ENCODE measurements at regions not wholly inside any gene's neighbourhood (a gene's known extent, or its start where the extent isn't known, plus 50 kb on each side); places are given as distances from the start of the nearest gene placed in this dataset.
"Not testable (repeated sequence)": the region's sequence is repeated elsewhere in the genome, so short reads cannot be mapped to it uniquely, and the experiment has no call there.

DNA sequence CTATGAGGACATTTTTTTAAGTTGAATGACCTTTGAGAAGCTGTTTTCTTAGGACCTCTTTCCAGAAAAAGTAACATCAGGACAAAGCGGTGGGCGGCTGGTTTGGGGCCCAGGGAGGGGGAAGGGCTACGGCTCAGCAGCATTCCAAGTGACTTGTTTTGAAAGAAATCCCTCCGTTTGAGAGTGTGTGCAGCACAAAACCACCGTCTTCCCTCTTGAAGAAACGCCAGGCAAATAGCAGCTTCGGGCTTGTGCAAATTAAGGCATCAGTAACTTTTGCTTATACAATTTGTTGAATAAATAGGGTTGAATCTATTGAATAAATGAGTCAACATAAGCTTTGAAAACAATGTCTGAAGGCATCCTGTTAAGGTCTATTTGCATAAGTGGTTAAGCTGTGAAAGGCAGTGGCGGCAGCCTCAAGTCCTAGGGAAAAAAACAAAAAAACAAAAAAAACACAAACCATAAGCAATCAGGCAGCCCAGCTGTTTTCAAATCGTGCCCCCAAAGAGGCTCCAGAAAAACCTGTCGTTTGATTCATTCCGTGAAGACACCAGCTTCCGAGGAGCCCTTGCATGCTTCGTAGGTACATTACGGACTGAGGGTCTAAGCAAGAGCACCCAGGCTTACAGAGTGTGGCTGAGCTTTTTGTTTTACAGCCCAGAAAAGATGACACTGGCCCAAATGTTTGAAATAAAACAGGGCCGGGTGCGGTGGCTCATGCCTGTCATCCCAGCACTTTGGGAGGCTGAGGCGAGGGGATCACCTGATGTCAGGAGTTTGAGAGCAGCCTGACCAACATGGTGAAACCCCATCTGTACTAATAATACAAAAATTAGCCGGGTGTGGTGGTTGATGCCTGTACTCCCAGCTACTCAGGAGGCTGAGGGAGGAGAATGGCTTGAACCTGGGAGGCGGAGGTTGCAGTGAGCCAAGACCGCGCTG lies 103.7 kb downstream of the CRLF2 start:
- Mint-ChIP-seq H3K9me3 (peaks cover 7 to 15% of the 10 kb centered on the region in 2 donors), H3K27me3 (peaks cover 68% of the 10 kb centered on the region), H3K4me3 (no peak overlapping the region), H3K4me1 (peaks cover 12% of the 10 kb centered on the region), H3K27ac (no peak overlapping the region)
- ATAC-seq (no peak), DNase-seq (no peak)

DNA sequence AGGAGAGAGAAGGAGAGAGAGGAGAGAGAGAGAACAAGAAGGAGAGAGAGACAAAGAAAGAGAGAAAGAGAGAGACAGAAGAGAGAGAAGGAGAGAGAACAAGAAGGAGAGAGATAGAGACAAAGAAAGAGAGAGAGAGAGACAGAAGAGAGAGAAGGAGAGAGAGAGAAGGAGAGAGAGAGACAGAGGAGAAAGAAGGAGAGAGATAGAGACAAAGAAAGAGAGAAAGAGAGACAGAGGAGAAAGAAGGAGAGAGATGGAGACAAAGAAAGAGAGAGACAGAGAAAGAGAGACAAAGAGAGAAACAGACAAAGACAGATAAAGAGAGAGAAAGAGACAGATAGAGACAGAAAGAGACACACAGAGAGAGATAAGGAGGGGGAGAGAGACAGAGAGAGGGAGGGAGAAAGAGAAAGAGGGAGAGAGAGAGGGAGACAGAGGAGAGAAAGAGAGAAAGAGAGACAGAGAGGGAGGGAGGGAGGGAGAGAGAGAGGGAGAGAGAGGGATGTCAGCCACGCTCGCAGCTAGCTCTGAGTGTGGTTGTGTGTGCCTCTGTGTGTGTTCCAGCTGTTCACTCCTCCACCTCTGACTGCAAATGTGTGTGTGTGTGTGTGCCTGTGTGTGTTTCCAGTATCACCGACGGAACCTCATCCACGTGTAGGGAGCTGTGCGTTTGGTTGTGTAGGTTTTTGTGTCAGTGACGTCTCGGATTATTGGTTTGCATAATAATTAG lies 105.8 kb downstream of the CRLF2 start:
- DNase-seq (no peak), ATAC-seq (peak; percentile 35)
- peaks cover 52% of the 10 kb centered on the region for H3K27me3 Mint-ChIP-seq
- peaks cover 6% of the 10 kb centered on the region for H3K4me1 Mint-ChIP-seq
- H3K9me3 Mint-ChIP-seq, result peaks cover 7 to 15% of the 10 kb centered on the region in 2 donors
- no peak overlapping the region for H3K4me3 Mint-ChIP-seq
- peak overlapping the region in 1 of 2 donors; percentile 52 for H3K27ac Mint-ChIP-seq

DNA sequence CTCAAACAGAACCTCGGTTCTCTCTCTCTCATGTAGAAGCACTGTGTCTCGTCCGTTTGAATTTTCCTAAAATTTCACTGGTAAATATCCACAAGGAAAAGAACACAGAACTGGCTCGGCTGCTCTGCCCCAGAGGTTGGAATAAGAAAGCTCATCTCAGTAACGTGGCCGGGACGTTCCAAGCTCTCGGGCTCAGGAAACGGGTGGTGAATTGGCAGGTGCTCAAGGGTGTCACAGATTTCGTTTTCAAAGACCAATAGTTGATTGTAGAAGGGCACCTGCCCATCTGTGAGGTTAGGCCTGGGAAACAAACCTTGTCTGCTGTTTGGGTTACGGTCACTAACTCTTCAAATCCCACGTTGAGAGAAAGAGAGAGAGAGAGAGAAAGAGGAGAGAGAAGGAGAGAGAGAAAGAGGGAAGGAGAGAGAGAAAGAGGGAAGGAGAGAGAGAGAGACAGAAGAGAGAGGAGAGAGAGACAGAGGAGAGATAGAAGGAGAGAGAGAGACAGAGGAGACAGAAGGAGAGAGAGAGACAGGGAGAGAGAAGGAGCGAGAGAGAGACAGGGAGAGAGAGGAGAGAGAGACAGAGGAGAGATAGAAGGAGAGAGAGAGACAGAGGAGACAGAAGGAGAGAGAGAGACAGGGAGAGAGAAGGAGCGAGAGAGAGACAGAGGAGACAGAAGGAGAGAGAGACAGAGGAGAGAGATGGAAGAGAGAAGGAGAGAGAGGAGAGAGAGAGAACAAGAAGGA lies 106.6 kb downstream of the CRLF2 start:
- DNase-seq (no peak), ATAC-seq (no peak)
- Mint-ChIP-seq H3K4me1 (no peaks in the 10 kb centered on the region), H3K4me3 (no peak overlapping the region), H3K27me3 (peaks cover 44% of the 10 kb centered on the region), H3K27ac (peak overlapping the region in 1 of 2 donors; percentile 26), H3K9me3 (peaks cover 6 to 12% of the 10 kb centered on the region in 2 donors)

DNA sequence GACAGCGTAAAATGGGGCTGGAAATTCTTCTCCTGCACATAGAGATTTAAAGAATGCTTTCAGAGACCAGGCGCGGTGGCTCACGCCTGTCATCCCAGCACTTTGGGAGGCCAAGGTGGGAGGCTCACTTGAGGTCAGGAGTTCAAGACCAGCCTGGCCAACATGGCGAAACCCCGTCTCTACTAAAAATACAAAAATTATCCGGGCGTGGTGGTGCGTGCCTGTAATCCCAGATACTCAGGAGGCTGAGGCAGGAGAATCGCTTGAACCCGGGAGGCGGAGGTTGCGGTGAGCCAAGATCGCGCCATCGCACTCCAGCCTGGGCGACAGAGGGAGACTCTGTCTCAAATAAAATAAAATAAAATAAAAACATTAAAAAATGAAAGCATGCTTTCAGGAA lies 107.4 kb downstream of the CRLF2 start:
- H3K27me3 Mint-ChIP-seq, result peaks cover 45% of the 10 kb centered on the region
- H3K4me1 Mint-ChIP-seq, H3K4me3 Mint-ChIP-seq, H3K9me3 Mint-ChIP-seq, ATAC-seq, H3K27ac Mint-ChIP-seq, DNase-seq: not testable (repeated sequence)

DNA sequence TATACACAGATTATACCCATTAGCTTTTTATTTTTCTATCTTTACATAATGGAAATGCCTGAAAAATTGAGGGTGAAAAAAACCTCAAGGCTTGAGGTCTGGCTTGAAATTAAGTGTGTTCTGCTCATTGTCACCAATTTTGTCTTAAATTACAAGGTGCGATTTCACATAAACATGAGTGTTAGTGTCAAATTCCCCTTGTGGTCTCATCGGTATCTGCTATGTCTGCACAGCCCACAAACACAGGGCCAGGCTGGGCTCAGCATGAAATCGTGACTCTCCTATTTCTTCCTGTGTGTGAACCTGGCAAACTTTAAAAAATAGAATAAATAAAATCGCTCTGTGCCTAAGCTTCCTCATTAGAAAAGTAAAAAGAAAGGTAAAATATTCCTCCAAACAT lies 109.1 kb downstream of the CRLF2 start:
- Mint-ChIP-seq H3K27ac (no peak overlapping the region), H3K27me3 (peaks cover 44% of the 10 kb centered on the region), H3K9me3 (no peaks in the 10 kb centered on the region), H3K4me3 (no peak overlapping the region), H3K4me1 (no peaks in the 10 kb centered on the region)
- no peak for ATAC-seq
- no peak for DNase-seq

DNA sequence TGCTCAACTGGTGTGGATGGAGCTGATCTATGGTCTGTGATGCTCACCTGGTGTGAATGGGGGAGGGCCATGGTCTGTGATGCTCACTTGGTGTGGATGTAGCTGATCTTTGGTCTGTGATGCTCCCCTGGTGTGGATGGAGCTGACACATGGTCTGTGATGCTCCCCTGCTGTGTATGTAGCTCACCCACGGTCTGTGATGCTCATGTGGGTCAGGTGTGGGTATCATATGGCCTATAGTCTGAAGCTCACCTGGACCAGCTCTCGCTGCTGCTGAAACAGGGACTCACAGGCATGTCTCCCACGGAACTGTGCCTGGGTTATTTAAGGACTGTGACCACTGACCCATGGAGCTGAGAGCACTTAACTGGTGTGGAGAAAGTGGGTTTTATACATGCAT lies 109.7 kb downstream of the CRLF2 start:
- no peaks in the 10 kb centered on the region for H3K4me1 Mint-ChIP-seq
- no peak overlapping the region for H3K27ac Mint-ChIP-seq
- no peak for DNase-seq
- H3K27me3 Mint-ChIP-seq, result peaks cover 42% of the 10 kb centered on the region
- no peak for ATAC-seq
- H3K4me3 Mint-ChIP-seq, result no peak overlapping the region
- no peaks in the 10 kb centered on the region for H3K9me3 Mint-ChIP-seq

DNA sequence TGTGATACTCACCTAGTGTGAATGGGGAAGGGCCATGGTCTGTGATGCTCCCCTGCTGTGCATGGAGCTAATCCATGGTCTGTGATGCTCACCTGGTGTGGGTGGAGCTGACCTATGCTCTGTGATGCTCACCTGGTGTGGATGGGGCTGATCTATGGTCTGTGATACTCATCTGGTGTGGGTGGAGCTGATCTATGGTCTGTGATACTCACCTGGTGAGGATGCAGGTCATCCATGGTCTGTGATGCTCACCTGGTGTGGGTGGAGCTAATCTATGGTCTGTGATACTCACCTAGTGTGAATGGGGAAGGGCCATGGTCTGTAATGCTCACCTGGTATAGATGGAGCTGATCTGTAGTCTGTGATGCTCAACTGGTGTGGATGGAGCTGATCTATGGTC lies 110.2 kb downstream of the CRLF2 start:
- not testable (repeated sequence) for H3K4me3 Mint-ChIP-seq, H3K27ac Mint-ChIP-seq, DNase-seq, H3K9me3 Mint-ChIP-seq, H3K4me1 Mint-ChIP-seq, ATAC-seq
- H3K27me3 Mint-ChIP-seq, result peaks cover 40% of the 10 kb centered on the region

DNA sequence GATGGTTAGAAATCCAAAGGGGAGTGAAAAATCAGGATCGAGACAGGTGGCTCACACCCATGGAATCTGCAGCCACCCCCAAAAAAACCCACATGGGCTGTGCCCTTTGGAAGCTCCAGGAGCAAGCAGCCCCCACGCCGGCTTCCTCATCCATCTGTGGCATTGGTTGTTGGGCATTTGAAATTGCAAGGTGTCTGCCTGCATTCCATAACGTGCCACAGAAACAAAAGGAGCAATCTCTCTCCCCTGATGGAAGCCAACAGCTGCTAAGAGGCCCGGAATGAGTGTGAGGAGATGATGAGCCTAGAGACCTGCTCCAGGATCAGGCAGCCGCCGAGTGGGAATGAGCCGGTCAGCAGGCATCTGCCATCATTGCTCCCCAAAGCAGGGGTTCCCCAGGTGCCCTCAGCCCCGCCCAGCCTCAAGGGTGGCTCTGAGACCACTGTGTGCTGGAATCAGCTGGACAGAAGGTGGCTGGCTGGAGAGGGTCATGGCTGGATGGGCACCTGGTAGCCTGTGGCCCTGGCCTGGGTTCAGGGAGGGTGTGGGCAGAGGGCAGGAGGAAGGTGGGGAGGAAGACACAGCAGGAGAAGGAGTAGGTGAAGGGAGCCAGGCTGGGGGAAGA lies 113.2 kb downstream of the CRLF2 start:
- no peak overlapping the region for H3K4me3 Mint-ChIP-seq
- H3K9me3 Mint-ChIP-seq, result peaks cover 7 to 9% of the 10 kb centered on the region in 2 donors
- no peaks in the 10 kb centered on the region for H3K4me1 Mint-ChIP-seq
- peaks cover 22% of the 10 kb centered on the region for H3K27me3 Mint-ChIP-seq
- no peak for ATAC-seq
- no peak for DNase-seq
- no peak overlapping the region for H3K27ac Mint-ChIP-seq

DNA sequence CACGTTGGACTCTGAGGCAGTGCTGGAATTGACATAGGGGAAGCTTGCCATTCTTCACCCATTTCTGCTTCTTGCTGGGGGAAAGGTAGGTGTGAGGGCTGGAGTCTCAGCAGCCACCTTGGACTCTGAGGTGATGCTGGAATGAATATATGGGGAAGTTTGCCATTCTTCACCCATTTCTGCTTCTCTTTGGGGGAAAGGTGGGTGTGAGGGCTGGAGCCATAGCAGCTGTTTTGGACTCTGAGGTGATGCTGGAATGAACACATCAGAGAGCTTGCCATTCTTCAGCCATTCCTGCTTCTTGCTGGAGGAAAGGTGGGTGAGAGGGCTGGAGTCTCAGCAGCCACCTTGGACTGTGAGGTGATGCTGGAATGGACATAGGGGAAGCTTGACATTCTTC lies 115.1 kb downstream of the CRLF2 start:
- ATAC-seq, result no peak
- H3K4me3 Mint-ChIP-seq, result no peak overlapping the region
- H3K9me3 Mint-ChIP-seq, result peaks cover 7 to 9% of the 10 kb centered on the region in 2 donors
- no peak for DNase-seq
- peaks cover 11% of the 10 kb centered on the region for H3K4me1 Mint-ChIP-seq
- peaks cover 22% of the 10 kb centered on the region for H3K27me3 Mint-ChIP-seq
- no peak overlapping the region for H3K27ac Mint-ChIP-seq

DNA sequence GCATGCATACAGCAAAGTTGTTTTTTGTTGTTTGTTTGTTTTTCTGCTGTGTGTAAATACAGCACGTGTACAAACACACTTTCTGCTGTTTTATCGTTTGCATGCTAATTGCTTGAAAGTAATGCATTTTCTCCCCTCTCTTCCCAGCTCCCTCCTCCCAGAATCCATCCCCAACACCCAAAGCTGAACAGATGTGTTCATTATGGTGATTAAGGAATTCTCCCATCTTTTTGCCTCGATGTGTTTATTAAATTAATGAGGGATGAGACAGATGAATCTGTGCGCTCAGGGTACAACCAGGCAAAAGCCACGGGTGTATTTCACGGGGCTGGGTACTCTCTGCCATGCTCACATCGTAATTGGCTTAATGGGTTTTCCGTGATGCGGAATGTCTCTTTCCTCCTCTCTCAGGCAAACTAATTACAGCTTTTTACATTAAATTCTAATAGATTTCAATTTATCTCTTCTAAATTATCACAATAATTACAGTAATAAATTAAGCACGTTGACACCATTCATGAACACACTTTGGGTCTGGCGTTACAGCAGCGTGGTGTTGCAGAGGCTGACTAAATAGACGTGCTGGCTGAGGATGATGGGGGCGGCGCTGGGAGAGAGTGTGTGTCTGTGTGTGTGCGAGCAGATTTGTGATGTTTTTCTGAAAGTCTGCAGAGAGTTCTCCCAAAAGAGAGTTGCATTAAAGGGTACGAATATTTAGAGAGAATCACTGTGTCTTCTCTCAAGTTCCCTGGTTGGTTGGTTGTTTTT lies 117.7 kb downstream of the CRLF2 start:
- Mint-ChIP-seq H3K4me3 (no peak overlapping the region), H3K27me3 (peaks cover 13% of the 10 kb centered on the region), H3K4me1 (peaks cover 11% of the 10 kb centered on the region), H3K9me3 (peaks cover 7 to 9% of the 10 kb centered on the region in 2 donors), H3K27ac (no peak overlapping the region)
- ATAC-seq (no peak), DNase-seq (no peak)

DNA sequence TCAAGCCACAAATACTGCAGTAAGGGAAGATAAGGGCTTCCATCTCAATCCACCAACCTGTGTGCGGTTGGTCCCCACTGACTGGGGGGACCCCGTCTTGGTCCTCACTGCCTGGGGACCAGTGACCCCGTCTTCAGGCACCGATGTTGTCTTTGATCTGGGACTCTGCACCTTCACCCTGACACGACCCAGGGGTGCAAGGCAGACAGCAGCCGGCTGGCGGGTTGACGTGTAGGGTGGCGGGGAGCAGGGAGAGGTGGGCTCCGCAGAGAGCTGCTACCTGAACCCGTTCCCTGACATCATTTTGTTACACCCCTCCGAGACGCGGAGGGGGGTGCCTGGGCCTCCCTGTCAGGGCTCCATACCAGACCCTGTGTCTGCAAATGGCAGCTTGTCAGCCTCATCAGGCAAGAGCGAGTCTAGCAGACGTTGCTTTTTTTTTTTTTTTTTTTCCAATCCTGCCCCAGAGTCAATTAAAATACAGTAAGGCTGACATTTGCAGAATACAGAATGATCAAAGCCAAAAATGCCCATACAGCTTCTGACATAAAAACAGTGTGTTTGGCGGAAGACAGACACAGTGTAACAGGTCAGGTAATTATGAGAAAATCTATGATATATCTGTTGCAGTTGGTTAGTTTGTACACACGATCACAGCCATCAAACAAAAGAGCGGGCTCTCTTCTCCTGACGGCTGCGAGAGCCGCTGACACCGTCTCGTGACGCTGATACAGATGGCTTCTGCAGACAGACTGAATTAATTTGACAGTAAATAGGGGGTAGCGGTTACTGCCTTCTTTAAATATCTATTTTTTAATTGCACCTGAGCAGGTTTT lies 118.6 kb downstream of the CRLF2 start:
- peak; percentile 20 to 22 for DNase-seq
- H3K4me3 Mint-ChIP-seq, result peak overlapping the region; percentile 73 to 82
- ATAC-seq, result peak; percentile 62
- H3K27me3 Mint-ChIP-seq, result peaks cover 3% of the 10 kb centered on the region
- H3K9me3 Mint-ChIP-seq, result peaks cover 7 to 9% of the 10 kb centered on the region in 2 donors
- H3K4me1 Mint-ChIP-seq, result peaks cover 11% of the 10 kb centered on the region
- H3K27ac Mint-ChIP-seq, result peak overlapping the region; percentile 83 to 96

DNA sequence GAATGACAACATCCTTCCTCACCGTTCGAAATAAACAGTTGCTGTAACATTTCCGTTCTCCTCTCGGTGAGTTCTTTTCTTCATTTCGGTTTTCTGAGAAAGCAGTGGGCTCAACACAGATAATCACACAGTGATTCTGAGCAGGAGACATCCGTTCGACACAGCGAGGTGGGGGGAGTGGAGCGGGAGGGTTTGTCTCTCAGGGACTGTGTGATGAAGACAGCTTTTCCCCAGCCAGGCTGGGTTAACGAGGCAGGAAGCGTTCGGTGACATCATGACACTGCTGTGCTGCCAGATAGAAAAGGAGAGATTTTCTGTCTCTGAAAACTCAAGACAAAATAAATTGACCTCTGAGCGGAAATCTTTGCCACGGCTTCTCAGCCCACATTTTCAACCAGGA lies 119.3 kb downstream of the CRLF2 start:
- peaks cover 11% of the 10 kb centered on the region for H3K4me1 Mint-ChIP-seq
- H3K9me3 Mint-ChIP-seq, result peaks cover 7 to 9% of the 10 kb centered on the region in 2 donors
- peak overlapping the region; percentile 73 to 82 for H3K4me3 Mint-ChIP-seq
- DNase-seq (peak; percentile 16 to 71), ATAC-seq (peak; percentile 97)
- peak overlapping the region; percentile 95 to 96 for H3K27ac Mint-ChIP-seq
- H3K27me3 Mint-ChIP-seq, result no peaks in the 10 kb centered on the region

DNA sequence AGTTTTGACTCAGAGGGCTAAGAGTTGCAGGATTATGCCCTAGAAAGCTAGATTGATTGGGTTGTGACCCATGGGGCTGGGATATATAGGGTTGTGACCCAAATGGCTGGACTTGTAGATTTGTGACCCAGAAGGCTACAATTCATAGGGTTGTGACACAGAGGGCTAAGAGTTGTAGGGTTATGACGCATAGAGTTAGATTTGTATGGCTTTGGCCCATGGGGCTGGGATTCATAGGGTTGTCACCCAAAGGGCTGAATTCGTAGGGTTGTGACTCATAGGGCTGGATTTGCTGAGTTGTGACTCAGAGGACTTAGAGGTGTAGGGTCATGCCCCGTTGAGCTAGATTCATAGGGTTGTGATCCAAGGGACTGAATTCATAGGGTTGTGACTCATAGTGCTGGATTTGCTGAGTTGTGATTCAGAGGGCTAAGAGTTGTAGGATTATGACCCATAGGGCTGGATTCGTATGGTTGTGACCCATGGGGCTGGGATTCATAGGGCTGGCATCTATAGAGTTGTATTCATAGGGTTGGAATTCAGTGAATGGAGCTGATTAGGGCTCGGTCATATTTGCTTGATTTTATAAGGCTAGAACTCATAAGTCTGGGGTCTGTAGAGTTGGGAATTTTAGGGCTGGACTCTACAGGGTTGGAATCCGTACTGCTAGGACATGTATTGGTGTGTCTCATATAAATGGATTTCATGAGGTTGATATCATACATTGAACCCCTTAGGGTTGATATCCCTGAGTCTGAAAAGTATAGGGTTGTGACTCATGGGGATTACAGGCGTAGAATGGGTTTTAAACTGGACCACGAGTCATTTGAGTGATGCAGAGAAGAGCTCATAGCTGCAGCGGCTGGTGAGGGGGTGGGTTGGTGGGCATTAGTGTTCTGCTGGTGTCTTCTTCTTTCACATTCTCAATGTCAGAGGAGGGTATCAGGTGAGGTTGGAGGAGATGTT lies 125.7 kb downstream of the CRLF2 start:
- H3K27me3 Mint-ChIP-seq, result peaks cover 39% of the 10 kb centered on the region
- ATAC-seq, result peak; percentile 48
- peaks cover 34 to 36% of the 10 kb centered on the region in 2 donors for H3K9me3 Mint-ChIP-seq

More for the DNA sequence above, 125.7 kb downstream of the CRLF2 start:
- Mint-ChIP-seq H3K27ac (no peak overlapping the region), H3K4me3 (no peak overlapping the region), H3K4me1 (no peaks in the 10 kb centered on the region)
- DNase-seq, result no peak

All from stimulated activated naive CD8-positive, alpha-beta T cell treated with anti-CD3 and anti-CD28 coated beads, Interleukin-15, amount 100 ng/mL, for 72 hours (primary cell).